GM04504 (cell line): ENCODE measurements at regions not wholly inside any gene's neighbourhood (a gene's known extent, or its start where the extent isn't known, plus 50 kb on each side); places are given as distances from the start of the nearest gene placed in this dataset.
A peak's percentile ranks its signal among the peaks of the same experiment; 100 is the strongest.

Experiments used
- DNase-seq: peaks from one replicate; pipeline ENCODE4 v3.0.0-alpha.2; 2012; ENCODE audit warnings: low read depth

DNA sequence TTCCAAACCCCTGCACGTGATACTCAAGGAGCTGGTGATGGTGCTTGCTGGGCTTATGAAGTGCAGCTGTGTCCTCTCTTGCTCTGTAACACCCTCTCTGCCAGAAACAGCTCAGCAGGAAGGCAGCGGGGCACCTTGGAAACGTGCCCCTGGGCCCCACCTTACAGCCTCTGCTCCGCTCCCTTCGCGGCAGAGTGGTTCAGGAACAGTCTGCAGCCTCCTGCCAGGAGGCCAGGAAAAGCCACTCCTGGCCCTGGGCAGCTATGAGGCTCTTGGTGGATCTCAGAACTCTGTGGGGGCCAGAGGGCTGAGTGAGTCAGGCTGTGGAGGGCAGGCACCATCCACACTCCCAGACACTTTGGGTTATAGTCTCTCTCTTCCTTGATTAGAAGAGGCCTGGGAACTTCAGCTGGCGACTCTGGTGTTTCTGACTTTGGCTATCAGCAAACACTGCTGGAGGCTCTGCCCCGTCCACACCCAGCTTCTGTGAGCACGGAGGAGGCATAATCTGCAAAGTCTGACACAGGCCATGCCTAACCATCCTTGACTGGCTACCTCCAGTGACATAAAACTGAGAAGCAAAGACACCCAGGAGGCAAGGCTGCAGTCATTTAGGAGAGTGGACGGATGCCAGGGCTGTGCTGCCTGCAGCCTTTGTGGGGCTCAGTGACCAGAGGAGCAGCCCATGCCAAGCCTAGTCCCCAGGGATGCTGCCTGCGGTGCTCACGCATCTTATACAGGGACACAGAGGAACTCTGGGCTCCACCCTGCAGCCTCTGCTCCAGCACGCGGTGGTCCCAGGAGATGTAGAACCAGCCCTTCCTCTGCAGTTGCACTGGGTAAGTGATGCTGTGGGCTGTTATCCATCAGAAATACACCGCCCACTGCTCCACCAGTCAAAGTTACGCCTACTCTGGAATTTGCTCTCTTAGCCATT is 65.3 kb downstream of the METRNL start:
- DNase-seq: peak; percentile 60

DNA sequence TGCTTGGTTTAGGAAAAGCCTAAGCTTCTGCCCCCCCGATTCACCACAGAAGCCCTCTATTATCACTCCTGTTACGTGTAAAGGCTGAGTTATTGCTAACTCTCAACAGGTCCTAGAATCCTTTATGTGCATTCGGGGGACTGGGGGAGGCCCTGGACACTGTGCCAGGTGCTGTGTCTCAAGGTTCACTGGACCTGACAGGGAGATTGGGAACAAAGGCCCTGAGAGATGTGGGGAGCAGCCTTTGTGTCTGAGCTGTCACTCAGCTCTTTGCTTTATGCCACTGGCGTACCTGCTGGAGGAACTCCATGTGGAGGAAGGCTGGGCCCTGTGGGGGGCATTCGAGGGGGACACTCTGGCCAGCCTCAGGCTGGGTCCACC is 65.9 kb downstream of the METRNL start:
- DNase-seq: no peak

DNA sequence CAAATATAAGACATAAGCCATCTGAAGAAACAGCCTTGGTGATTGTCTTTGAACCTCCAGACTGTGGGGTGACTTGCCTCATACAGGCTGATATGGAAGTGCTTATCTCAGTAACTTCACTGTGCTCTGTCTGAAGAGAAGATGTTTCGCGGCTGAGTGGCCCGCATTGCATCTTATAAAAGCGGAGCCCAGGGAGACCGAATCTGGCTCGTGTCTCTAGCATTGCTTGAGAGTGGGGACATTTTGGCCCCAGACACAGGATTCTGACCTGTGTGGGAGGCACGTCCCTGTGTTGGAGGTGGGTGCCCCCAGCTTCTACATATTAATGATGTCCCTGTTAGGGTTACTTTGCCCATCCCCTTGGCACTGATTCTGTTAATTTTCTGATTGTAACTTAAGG is 66.4 kb downstream of the METRNL start:
- no peak for DNase-seq

DNA sequence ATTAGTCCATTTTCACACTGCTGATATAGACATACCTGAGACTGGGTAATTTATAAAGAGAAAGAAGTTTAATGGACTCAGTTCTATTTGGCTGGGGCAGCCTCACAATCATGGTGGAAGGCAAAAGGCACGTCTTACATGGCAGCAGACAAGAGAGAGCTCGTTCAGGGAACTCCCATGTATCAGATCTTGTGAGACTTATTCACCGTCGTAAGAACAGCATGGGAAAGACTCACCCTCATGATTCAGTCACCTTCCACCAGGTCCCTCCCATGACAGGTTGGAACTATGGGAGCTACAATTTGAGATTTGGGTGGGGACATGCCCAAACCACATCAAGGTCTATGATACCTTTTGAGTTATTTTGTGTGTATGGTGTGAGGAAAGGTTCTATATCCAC is 66.9 kb downstream of the METRNL start:
- no peak for DNase-seq

DNA sequence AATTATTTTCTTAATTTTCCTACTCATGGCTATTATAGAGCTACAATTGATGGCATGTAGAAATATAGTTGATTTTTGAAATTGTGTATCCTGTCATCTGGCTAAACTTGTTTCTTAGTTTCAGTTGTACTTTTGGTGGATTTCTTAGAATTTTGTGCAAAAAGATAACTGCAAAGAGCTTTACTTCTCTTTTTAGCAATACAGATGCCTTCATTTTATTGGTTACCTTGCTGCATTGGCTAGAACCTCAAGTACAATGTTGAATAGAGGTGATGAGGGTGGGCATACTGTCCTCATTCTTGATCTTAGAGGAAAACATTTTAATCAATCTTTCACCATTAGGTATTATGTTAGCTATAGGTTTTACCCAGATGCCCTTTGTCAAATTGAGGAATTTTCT is 67.9 kb downstream of the METRNL start:
- no peak for DNase-seq

DNA sequence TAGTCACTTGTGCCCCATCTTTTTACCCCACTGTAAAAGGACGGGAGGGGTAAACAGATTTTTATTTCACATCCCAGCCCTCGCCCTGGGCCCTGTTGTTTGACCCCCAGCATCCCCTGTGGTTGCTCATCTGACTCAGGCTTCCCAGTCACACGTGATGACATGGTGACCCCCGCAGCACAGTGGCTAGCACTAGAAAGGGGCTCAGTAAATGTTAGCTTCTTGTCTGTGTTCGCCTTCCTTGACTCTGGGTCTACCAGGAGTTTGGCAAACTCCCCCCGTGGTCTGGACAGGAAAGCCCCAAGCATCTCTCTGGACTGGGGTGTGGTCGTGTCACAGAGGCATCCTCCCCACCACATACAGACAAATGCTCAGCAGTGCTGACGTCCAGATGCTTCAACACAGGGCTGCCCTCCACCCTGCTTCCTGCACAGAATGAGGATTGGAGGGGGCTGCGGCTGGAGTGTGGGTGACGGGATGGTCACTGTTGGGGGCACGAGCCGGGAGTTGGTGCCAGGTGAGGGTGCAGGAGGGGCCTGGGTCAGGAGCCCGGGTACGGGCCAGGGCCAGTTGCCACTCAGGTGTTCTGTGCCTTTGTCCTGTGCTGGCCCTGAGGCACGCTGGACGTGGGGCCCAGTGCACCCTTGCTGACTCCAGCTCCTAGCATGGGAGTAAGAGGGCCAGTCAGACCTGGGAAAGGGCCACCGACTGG is 69.1 kb downstream of the METRNL start:
- DNase-seq: no peak

DNA sequence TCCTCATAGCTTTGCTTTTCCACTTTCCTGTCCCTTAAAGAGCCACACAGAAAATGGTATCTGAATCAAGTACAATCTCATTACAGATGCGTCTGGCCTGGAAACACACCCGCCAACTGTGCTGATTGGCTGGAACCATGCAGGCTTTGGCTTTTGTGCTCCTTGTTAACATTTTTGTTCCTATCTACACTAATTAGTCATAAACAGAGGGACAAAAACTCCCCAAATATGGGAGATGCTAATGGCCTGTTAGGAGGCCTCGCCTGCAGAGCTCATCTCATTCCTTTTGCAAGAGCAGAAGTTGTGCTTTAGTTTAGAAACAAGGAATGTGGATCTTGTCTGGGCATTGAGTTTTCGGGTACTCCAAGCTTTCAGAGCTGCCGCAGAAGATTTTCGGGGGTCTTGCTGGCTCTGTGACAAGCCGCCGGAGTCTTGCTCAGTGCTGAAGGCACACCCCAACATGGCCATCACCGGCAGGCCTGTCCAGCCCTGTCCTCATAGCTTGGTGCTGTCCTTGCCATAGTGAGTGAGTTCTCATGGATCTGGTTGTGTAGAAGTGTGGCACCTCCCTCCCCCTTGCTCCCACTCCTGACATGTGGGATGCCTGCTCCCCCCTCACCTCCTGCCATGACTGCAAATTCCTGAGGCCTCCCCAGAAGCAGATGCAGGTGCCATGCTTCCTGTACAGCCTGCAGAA is 69.8 kb downstream of the METRNL start:
- DNase-seq: no peak

DNA sequence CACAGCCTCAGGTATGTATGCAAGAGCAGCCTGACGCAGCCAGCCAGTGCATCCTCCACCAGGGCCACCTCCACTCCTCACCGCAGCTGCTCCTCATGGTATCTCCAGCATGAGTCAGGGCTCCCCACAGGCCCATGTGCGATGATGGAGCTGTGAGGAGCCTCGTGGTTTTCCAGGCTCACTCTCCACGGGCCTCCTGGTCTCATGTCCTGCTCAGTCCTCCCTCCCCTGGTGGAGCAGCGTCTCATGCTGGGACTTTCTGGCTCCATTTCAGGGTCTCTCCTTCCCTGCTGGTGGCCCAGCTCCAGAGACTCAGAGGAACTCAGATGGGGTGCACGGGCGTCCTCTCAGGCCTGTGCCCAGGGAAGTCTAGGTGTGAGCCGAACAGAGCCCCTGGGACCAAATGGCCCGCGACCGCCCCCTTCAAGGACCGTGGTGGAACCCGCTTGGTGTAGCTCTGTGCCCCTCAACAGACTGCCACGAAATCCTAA is 70.4 kb downstream of the METRNL start:
- no peak for DNase-seq

DNA sequence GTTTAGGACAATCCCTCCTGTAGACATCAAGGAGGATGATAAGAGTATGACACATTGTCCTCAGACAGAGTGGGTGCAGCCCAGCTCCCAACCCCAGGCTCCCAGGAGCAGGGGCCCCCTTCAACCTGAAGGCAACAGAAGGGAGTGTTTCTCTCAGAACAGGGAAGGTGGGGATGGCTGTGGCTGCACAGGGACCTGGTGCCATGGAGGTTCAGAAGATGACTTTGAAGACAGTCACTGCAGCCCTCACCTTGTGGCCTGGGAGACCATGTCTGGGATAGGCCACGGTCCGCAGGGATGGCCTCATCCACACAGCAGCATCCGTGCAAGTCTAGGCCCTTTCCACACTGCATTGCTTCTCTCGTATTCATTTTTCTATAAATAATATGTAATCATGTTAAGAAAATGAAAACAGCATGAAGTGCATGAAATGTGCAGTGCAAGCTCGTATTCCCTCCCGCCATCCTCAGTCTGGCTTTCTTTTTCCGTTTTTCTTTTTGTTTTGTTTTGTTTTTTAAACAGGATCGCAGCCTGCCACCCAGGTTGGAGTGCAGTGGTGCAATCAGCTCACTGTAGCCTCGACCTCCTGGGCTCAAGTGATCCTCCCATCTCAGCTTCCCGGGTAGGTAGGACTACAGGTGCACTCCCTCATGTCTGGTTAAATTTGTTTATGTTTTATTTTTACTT is 71.1 kb downstream of the METRNL start:
- no peak for DNase-seq

DNA sequence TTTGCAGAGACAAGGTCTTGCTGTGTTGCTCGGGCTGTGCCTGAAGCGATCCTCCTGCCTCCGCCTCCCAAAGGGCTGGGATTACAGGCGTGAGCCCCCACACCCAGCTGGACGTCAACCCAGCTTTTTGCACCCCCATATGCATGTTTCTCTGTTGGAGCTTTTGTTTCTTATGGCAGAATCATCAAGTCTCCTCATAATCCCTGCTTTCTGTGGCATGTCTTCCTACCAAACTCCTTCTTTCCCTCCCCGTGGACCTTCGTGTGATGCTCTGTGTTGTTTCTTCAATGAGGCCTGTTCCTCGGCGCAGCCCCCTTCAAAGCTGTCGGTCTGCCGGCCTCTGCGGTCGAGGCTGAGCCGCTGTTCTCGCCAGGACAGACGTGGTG is 71.6 kb downstream of the METRNL start:
- DNase-seq: no peak

DNA sequence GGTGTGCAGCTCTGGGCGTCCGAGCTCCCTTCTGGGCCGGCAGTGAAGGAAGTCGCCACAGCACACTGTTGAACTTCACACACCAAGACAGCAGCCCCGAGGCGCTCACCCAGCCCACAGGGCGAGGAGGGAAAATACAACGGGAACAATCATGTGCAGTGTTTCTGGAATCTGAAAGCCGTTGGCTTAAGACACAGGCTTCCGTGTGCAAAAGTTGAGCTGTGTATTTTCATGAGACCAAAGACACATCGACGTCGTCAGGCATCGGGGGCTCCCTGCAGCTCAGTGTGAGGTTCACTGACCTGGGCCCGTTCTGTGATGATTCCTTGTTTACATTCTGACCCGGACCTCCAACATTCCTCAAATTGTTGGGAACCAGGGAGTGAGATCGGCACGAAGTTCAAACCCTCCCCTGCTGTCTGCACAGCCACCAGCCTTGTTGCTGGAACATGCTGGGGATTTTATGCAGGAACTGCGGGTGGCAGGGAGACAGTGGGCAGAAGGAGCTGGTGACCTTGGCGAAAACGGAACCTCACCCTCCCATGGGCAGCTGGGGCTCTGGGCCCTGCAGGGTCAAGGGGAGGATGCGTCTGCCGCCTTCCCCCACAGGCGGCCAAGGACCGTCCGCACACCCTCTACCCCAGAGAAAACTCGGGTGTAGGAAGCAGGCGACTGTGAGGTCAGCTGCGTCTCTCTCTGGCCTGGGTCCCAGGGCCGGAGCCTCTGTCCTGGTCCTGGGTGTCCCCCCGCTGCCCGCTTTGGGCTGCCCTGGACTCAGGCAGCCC is 72.2 kb downstream of the METRNL start:
- no peak for DNase-seq

DNA sequence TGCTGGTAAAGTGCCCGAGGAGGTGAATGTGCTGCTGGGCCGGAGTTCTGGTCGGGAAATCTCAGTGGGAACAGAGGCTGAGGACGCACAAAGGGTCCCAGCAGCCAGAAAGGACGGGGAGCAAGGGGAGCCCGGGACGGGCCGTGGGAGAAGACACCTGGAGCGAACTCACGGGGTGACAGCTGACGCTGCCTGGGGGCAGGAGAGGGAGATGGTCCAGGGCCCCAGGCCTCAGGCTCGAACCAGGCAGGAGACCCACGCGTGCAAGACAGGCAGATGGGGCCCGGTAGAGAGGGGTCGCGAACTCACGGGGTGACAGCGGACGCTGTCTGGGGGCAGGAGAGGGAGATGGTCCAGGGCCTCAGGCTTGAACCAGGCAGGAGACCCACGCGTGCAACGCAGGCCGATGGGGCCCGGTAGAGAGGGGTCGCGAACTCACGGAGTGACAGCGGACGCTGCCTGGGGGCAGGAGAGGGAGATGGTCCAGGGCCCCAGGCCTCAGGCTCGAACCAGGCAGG is 72.9 kb downstream of the METRNL start:
- DNase-seq: no peak

DNA sequence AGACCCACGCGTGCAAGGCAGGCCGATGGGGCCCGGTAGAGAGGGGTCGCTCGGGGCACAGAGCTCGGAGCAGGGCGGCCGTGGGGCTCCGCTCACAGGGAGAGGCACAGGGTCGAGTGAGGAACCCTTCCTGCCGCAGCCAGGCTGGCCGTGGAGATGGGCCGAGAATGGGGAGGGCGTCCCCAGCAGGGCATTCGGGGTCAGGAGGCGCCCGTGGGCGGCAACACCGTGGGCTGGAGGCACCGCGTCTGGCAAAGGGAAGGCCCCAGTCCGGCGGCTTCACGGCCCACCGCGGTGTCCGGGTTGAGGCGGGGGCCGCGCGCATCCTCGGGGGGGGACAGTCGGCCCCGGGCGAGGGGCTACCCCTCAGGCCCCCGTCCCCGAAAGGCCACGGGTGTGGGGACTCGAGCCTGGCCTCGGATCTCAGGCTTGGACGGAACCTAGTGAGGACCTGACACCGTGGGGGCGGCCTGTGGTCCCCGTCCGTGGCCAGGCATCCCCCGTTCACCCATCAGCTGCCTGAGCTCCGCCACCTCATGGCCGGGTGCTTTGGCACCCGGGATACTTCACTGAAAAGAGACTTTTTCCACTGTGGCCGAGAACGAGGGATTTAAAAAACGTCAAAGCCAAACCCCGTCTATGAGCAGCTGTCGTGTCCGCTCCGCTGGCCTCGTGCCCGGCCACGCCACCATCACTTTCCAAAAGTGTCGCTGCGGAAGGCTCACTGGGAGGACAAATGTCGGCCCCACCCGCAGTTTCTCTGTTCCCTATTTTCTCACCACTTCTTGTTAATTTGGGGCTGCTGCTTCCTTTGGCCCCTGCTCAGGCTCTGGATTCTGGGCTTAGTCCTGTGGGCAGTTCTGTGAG is 73.6 kb downstream of the METRNL start:
- no peak for DNase-seq

DNA sequence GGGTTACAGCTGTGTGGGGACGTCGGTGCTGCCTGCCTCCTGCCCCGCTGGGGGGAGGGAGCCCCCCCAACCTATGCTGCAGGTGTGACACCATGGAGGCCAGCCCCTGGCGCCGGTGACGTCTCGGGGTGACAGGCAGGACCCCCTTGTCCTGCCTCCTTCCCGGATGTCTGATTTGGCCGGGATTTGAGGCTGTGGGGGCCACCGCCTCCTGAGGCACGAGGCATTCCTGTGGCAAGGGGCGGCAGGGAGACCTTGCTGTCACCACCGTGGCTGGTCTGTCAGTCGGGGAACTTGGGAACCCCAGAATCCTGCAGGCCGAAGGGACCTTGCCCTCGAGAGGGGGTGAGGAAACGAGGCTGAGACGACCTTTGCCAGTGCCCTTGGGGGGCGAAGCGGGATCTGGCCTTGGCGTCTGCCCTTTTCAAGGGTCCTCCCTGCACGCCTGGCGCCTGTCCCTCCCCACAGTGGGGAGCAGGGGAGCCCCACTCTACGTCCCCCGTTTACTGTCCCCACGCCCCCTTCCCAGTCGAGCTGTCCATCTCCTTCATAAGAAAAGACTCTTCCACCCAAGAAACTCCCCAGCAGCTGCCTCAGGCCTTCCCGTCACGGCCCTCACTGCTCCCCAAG is 74.4 kb downstream of the METRNL start:
- DNase-seq: no peak

DNA sequence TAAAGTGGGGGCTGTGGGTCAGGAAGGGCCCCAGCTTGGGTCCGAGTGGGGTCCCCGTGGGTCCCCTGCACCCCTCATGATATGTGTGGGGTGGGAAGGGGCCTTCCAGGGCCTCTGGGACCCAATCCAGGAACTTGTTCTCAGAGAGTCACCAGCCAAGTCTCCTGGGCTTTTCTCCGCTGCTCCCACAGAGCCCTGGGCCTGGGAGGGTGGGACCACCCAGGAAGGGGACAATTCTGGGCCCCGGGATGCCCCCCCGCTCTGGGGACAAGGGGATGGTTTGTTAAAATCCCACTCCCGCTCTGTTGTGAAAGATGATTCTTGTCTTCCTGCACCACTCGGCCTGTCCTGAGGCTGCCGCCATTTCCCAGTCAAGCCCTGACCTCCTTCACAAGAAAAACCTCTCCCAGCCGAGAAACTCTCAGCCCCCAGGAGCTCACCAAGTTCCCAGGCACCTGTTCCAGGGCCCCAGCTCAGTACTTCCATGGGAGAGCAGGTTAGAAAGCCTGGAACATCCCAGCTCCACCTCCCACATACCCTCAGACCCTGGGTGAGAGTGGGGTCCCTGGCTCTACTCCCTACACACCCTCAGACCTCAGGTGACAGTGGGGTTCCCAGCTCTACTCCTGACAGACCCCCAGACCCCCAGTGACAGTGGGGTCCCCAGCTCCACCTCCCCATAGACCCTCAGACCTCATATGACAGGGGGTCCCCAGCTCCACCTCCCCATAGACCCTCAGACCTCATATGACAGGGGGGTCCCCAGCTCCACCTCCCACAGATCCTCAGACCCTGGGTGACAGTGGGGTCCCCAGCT is 75.1 kb downstream of the METRNL start:
- no peak for DNase-seq

DNA sequence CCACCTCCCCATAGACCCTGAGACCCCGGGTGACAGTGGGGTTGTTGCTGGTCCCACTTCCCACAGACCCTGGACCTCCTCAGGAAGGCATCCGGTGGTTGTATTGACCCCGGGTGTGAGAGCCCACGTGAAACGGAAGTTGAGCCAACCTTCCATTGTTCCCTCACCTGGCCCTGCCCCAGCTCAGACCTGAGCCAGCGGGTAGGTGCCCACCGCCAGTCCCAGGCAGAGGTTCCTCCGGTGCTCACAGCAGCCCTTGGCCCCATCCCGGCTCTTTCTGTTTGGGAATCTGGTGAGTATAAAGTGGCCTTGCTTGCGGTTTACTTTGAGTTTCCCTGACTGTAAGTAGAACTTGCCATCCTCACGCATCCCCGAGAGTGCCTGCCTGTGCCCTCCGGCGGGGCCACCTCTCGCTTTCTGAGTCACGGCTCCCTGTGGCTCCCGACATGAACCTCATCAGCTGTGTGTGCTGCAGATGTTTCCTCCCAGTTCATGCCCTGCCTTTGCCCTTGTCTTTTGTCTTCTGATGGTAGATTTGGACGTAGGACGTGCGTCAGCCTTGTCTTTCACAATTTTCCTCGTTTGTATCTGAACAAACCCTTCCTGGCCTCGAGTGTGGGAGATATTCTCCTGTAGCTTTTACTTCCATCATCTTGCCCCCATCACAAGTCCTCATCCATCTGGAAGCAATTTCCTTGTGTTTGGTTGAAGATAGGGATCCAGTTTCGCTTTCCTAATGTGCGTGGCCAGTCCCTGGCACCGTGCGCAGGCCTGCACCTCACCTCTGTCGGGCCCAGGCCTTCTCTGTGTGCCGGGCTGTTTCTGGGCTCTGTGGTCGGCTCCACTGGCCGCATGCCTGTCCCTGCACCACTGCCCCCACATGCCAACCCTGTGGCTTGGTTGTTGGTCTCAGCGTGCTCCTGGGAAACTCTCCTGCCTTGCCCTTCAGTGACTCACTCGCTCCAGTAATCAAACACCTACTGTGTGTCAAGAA is 76.0 kb downstream of the METRNL start:
- peak; percentile 97 for DNase-seq

DNA sequence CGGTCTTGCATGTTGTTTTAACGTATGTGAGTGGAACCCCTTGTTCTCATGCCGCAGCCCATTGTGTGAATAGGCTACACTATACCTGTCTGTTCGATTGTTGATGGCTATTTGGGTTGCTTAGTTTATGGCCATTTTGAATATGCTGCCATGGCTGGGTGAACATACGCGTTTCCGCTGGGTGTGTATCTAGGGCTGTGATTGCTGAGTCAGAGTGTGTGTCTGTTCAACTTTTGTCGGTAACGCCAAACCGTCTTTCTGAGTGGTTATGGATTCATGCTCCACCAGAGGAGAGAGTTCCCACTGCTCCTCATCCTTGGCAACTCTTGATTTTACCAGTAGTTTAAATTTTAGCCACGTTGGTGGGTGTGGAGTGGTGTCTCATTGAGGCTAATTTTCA is 77.0 kb downstream of the METRNL start:
- DNase-seq: no peak
